ENCODE measurements at regions not wholly inside any gene's neighbourhood (a gene's known extent, or its start where the extent isn't known, plus 50 kb on each side); places are given as distances from the start of the nearest gene placed in this dataset.

GRCh38 chr4:1568855-1569460 is 115.2 kb downstream of the FAM53A start:
- Histone ChIP-seq H3K27ac (ENCODE audit: low read length in 2 of 2) (no peak overlapping the region), H3K36me3 (replicated peaks in 1 of 2; ENCODE audit: control extremely low read depth in 1 of 2, control insufficient read depth in 1 of 2, extremely low read depth in 1 of 2, insufficient read depth in 2 of 2, low read length in 1 of 2) (no peaks in the 10 kb centered on the region), H3K79me2 (ENCODE audit: control insufficient read depth, insufficient read depth, low read length) (no peaks in the 10 kb centered on the region), H4K20me1 (ENCODE audit: control insufficient read depth, insufficient read depth, low read length, poor library complexity, severe bottlenecking) (peaks cover 1% of the 10 kb centered on the region), H3K4me3 (ENCODE audit: control extremely low read depth in 1 of 5, extremely low read depth in 1 of 5, insufficient read depth in 1 of 5, low read depth in 2 of 5, low read length in 4 of 5) (no peak overlapping the region), H3K9ac (ENCODE audit: low read length) (no peak overlapping the region), H3K27me3 (replicated peaks in 1 of 4; ENCODE audit: control extremely low read depth in 1 of 4, control insufficient read depth in 3 of 4, insufficient read depth in 4 of 4, low read length in 3 of 4) (peaks cover 0 to 31% (median 3%) of the 10 kb centered on the region in 4 experiments), H3K4me2 (replicated peaks; ENCODE audit: low read depth, low read length, poor library complexity, severe bottlenecking) (no peak overlapping the region), H3K4me1 (ENCODE audit: control insufficient read depth in 2 of 2, insufficient read depth in 2 of 2, low read length in 2 of 2) (peaks cover 5 to 9% of the 10 kb centered on the region in 2 donors), H2AFZ (ENCODE audit: insufficient read depth, low read depth, low read length, poor library complexity, severe bottlenecking) (no peak overlapping the region), H3K9me3 (ENCODE audit: control extremely low read depth in 1 of 3, control insufficient read depth in 2 of 3, insufficient read depth in 1 of 3, low read length in 2 of 3) (peaks cover 0 to 24% (median 0%) of the 10 kb centered on the region in 3 donors)
- H3K9me3 Mint-ChIP-seq (ENCODE audit: insufficient read depth), result no peaks in the 10 kb centered on the region
- ChIA-PET CTCF (no interaction called here), POLR2A (no interaction called here)
- no peak overlapping the region for H3K27ac Mint-ChIP-seq
- TF ChIP-seq EZH2 (IDR thresholded peaks at IDR 0.05; ENCODE audit: borderline replicate concordance, insufficient read depth, low read depth, low read length, poor library complexity, severe bottlenecking), result no peak
- no peak for TF ChIP-seq CTCF (IDR thresholded peaks at IDR 0.05)
- H3K27me3 Mint-ChIP-seq, result peaks cover 6% of the 10 kb centered on the region
- intact Hi-C loops (cut with micrococcal nuclease), result no loop called here
- DNase-seq (no peak), ATAC-seq (ENCODE audit: low read depth) (no peak)
- 69% methylated on average over 31 of the region's 31 CpGs for WGBS (ENCODE audit: insufficient coverage)
- H3K4me1 Mint-ChIP-seq, result peaks cover 4% of the 10 kb centered on the region
- H3K4me3 Mint-ChIP-seq, result no peak overlapping the region

DNA sequence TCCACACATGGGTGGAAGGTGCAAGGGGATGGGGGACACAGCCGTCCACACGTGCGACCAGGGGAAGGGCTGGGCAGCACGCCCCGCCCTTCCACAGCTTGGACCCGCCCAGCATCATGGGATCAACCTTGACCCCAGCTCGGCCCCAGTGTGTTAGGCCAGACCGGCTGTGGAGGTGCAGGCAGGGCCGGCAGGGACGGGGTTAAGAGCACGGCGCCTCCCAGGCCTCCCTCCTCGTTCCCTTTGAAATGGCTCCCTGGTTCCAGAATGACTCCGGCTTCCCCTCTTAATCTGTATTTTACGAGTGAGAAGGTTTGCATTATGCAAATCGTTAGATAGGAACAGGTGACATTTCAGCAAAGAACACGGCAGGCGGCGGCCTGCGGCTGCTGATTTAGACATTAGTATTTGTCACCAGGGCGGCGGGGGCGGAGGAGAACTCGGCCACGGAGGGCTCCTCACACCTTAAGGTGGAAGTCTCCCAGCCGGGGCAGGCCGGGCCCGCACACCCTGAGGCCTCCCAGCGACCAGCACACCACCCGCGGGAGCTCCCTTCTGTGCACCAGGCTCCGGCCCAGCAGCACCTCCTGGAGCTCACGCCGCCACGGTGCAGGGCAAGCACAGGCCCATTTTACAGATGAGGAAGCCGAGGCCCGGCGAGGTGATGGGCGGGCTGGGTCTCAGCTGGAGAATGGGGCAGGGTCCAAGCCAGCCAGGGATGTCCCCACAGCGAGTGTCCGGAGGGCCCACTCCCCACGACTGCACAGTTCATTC is 116.1 kb downstream of the FAM53A start:
- ATAC-seq (ENCODE audit: low read depth) (peak; percentile 25), DNase-seq (no peak)
- H3K79me2 ChIP-seq (ENCODE audit: control insufficient read depth, insufficient read depth, low read length), result no peaks in the 10 kb centered on the region
- H3K9ac ChIP-seq (ENCODE audit: low read length), result no peak overlapping the region
- H3K4me1 Mint-ChIP-seq, result peaks cover 4% of the 10 kb centered on the region
- ChIA-PET POLR2A (no interaction called here), CTCF (no interaction called here)
- peaks cover 0 to 16% (median 0%) of the 10 kb centered on the region in 3 donors for H3K9me3 ChIP-seq (ENCODE audit: control extremely low read depth in 1 of 3, control insufficient read depth in 2 of 3, insufficient read depth in 1 of 3, low read length in 2 of 3)
- H3K27ac ChIP-seq (ENCODE audit: low read length in 2 of 2), result no peak overlapping the region
- no peak overlapping the region for H3K4me3 ChIP-seq (ENCODE audit: control extremely low read depth in 1 of 5, extremely low read depth in 1 of 5, insufficient read depth in 1 of 5, low read depth in 2 of 5, low read length in 4 of 5)
- peaks cover 6% of the 10 kb centered on the region for H3K27me3 Mint-ChIP-seq
- no peak overlapping the region for H3K27ac Mint-ChIP-seq
- TF ChIP-seq EZH2 (IDR thresholded peaks at IDR 0.05; ENCODE audit: borderline replicate concordance, insufficient read depth, low read depth, low read length, poor library complexity, severe bottlenecking) (no peak), CTCF (IDR thresholded peaks at IDR 0.05) (no peak)
- 43% methylated on average over 39 of the region's 42 CpGs for WGBS (ENCODE audit: insufficient coverage)
- peaks cover 0 to 40% (median 3%) of the 10 kb centered on the region in 4 experiments for H3K27me3 ChIP-seq (replicated peaks in 1 of 4; ENCODE audit: control extremely low read depth in 1 of 4, control insufficient read depth in 3 of 4, insufficient read depth in 4 of 4, low read length in 3 of 4)
- H3K4me1 ChIP-seq (ENCODE audit: control insufficient read depth in 2 of 2, insufficient read depth in 2 of 2, low read length in 2 of 2), result peaks cover 5 to 9% of the 10 kb centered on the region in 2 donors
- H3K4me3 Mint-ChIP-seq, result peak overlapping the region; percentile 26
- H3K36me3 ChIP-seq (replicated peaks in 1 of 2; ENCODE audit: control extremely low read depth in 1 of 2, control insufficient read depth in 1 of 2, extremely low read depth in 1 of 2, insufficient read depth in 2 of 2, low read length in 1 of 2), result no peaks in the 10 kb centered on the region
- intact Hi-C loops (cut with micrococcal nuclease), result no loop called here
- H3K4me2 ChIP-seq (replicated peaks; ENCODE audit: low read depth, low read length, poor library complexity, severe bottlenecking), result peak overlapping the region; percentile 12
- no peaks in the 10 kb centered on the region for H3K9me3 Mint-ChIP-seq (ENCODE audit: insufficient read depth)
- no peak overlapping the region for H2AFZ ChIP-seq (ENCODE audit: insufficient read depth, low read depth, low read length, poor library complexity, severe bottlenecking)
- no peaks in the 10 kb centered on the region for H4K20me1 ChIP-seq (ENCODE audit: control insufficient read depth, insufficient read depth, low read length, poor library complexity, severe bottlenecking)
